ENCODE measurements at regions not wholly inside any gene's neighbourhood (a gene's known extent, or its start where the extent isn't known, plus 50 kb on each side); places are given as distances from the start of the nearest gene placed in this dataset.

- TF ChIP-seq POLR2AphosphoS5 (IDR thresholded peaks at IDR 0.05; ENCODE audit: low read depth) (no peak), EZH2 (IDR thresholded peaks at IDR 0.05; ENCODE audit: low read depth, unreplicated experiment) (no peak), CTCF (conservative IDR thresholded peaks at IDR 0.05; ENCODE audit: low read depth in 2 of 2) (no peak), EZH2phosphoT487 (IDR thresholded peaks at IDR 0.05; ENCODE audit: unreplicated experiment) (no peak), CREB1 (CRISPR knock-in tag; IDR thresholded peaks at IDR 0.05; ENCODE audit: low read depth) (no peak), ZNF331 (CRISPR knock-in tag; IDR thresholded peaks at IDR 0.05; ENCODE audit: low read depth) (no peak), NANOG (IDR thresholded peaks at IDR 0.05; ENCODE audit: borderline replicate concordance) (no peak), STAT1 (IDR thresholded peaks at IDR 0.05; ENCODE audit: unreplicated experiment) (no peak)
- TF ChIP-seq, protein P1, sequence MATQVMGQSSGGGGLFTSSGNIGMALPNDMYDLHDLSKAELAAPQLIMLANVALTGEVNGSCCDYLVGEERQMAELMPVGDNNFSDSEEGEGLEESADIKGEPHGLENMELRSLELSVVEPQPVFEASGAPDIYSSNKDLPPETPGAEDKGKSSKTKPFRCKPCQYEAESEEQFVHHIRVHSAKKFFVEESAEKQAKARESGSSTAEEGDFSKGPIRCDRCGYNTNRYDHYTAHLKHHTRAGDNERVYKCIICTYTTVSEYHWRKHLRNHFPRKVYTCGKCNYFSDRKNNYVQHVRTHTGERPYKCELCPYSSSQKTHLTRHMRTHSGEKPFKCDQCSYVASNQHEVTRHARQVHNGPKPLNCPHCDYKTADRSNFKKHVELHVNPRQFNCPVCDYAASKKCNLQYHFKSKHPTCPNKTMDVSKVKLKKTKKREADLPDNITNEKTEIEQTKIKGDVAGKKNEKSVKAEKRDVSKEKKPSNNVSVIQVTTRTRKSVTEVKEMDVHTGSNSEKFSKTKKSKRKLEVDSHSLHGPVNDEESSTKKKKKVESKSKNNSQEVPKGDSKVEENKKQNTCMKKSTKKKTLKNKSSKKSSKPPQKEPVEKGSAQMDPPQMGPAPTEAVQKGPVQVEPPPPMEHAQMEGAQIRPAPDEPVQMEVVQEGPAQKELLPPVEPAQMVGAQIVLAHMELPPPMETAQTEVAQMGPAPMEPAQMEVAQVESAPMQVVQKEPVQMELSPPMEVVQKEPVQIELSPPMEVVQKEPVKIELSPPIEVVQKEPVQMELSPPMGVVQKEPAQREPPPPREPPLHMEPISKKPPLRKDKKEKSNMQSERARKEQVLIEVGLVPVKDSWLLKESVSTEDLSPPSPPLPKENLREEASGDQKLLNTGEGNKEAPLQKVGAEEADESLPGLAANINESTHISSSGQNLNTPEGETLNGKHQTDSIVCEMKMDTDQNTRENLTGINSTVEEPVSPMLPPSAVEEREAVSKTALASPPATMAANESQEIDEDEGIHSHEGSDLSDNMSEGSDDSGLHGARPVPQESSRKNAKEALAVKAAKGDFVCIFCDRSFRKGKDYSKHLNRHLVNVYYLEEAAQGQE (IDR thresholded peaks at IDR 0.05; ENCODE audit: unreplicated experiment) = no peak
- TF ChIP-seq, protein P2, sequence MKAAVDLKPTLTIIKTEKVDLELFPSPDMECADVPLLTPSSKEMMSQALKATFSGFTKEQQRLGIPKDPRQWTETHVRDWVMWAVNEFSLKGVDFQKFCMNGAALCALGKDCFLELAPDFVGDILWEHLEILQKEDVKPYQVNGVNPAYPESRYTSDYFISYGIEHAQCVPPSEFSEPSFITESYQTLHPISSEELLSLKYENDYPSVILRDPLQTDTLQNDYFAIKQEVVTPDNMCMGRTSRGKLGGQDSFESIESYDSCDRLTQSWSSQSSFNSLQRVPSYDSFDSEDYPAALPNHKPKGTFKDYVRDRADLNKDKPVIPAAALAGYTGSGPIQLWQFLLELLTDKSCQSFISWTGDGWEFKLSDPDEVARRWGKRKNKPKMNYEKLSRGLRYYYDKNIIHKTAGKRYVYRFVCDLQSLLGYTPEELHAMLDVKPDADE (IDR thresholded peaks at IDR 0.05) = no peak
Measured at GRCh38 chr9:88242879-88243278, 104.6 kb upstream of the SPATA31C2 start.

Data from GM23338 (cell line).